Aorta (tissue), 5 donors: ENCODE measurements at regions not wholly inside any gene's neighbourhood (a gene's known extent, or its start where the extent isn't known, plus 50 kb on each side); places are given as distances from the start of the nearest gene placed in this dataset.

Source experiments
- ATAC-seq: fragments of 200-7000 bp; cut with Tn5 transposase; one replicate; pipeline ENCODE4 v1.9.1; 2022; ENCODE audit warnings: moderate library complexity; ENCODE audit not compliant: low FRiP score
- DNase-seq, 2 donors: peaks; one replicate each; pipeline ENCODE4 v3.0.0-alpha.2; 2020
- H3K27ac ChIP-seq, 2 donors: one replicate each; pipeline ENCODE4 v1.5.1; 2013; ENCODE audit warnings: low read length in 2 of 2, mild to moderate bottlenecking in 2 of 2, moderate library complexity in 2 of 2, control low read depth in 1 of 2, inconsistent platforms in 1 of 2, low read depth in 1 of 2
- H3K27me3 ChIP-seq, 2 donors: one replicate each; pipeline ENCODE4 v1.6.1; 2013; ENCODE audit warnings: control low read depth in 1 of 2, low read length in 1 of 2, mild to moderate bottlenecking in 1 of 2, moderate library complexity in 1 of 2; ENCODE audit not compliant: insufficient read depth in 2 of 2, control insufficient read depth in 1 of 2
- H3K36me3 ChIP-seq, 2 donors: one replicate each; pipeline ENCODE4 v1.6.1; 2013; ENCODE audit warnings: control low read depth in 1 of 2, low read length in 1 of 2, mild to moderate bottlenecking in 1 of 2; ENCODE audit not compliant: insufficient read depth in 2 of 2, control insufficient read depth in 1 of 2
- H3K4me1 ChIP-seq, 2 donors: one replicate each; pipeline ENCODE4 v1.6.1; 2013; ENCODE audit warnings: low read length in 2 of 2, control low read depth in 1 of 2, mild to moderate bottlenecking in 1 of 2, moderate library complexity in 1 of 2; ENCODE audit not compliant: insufficient read depth in 2 of 2, control insufficient read depth in 1 of 2
- H3K4me3 ChIP-seq, 2 donors: one replicate each; pipeline ENCODE4 v1.5.1; 2013; ENCODE audit warnings: low read length in 2 of 2, control low read depth in 1 of 2, mild to moderate bottlenecking in 1 of 2
- H3K9me3 ChIP-seq: one replicate; pipeline ENCODE4 v1.6.1; 2013; ENCODE audit warnings: mild to moderate bottlenecking, low read length; ENCODE audit not compliant: control insufficient read depth
- WGBS, 2 donors: extraction: QIAGEN DNeasy Blood & Tissue Kit; methylation state at CpG; one replicate each; pipeline ENCODE4 v1.1.7; 2013; 5-methylcytosine and 5-hydroxymethylcytosine counted together
- intact Hi-C, 2 donors: fragments of 100-400 bp; cut with DNase I; formaldehyde crosslinking; loops; one replicate each; pipeline versions ENCODE4 v1.14.2 to v1.15.0; 2022
- donor health status: healthy with polysubstance abuse.
- donor health status: Bipolar disorder and iron deficiency.
- donor health status: DM: no; HTN: no; CAD: no.
- donor health status: DM: no; HTN: no; CAD: no.
- donor health status: DM: yes; HTN: yes; CAD: no.

DNA sequence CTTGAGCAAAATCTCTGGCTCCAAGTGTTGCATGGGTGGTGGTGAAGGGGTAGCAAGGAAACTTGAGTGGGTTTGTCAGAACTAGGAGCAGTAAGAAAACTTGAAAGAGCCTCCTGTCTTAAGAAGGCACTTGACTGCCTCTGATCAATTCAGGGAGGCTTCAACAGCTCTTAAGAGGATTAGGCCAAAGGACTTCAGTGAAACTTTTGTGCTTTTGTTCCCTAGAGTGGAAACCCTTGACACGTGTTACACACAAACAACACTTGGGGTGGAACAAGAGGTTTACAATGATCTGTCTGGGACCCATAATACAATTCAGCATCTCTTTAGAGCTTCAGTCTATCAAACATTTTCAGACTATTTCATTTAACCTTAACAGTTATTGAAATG is 80.1 kb upstream of the ARMC2 start:
- Histone ChIP-seq H3K27me3 (no peaks in the 10 kb centered on the region), H3K9me3 (no peaks in the 10 kb centered on the region), H3K4me3 (no peak overlapping the region), H3K4me1 (no peaks in the 10 kb centered on the region), H3K27ac (no peak overlapping the region), H3K36me3 (no peaks in the 10 kb centered on the region)
- intact Hi-C loops: no loop called here
- no peak for DNase-seq
- ATAC-seq: no peak
- WGBS, 2 donors: 96 to 97% methylated on average over 1 of the region's 1 CpG

GRCh38 chr6:108768792-108769524 is 79.3 kb upstream of the ARMC2 start:
- ATAC-seq: no peak
- intact Hi-C loops: no loop called here

DNA sequence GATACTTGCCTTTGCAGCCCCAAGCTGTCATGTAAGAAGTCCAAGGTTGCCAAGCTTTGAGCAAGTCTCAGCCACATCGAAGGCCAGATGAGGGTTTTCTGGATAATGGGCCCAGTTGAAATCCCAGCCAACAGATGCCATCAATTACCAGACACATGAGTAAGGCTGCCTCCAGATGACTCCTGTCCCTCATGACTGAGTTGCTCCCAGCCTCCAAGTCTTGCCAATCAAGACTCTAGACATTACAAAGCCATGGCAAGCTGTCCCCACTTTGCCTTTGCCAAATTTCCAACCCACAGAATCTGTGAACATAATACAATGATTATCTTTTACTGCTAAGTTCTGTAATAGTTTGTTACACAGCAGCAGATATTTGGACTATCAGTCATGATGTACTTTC is 76.8 kb upstream of the ARMC2 start:
- 31 to 40% methylated on average over 1 of the region's 1 CpG for WGBS, 2 donors

More at GRCh38 chr6:108768792-108769524, 79.3 kb upstream of the ARMC2 start:
- no peaks in the 10 kb centered on the region for H3K36me3 ChIP-seq
- no peak overlapping the region for H3K4me3 ChIP-seq
- DNase-seq: no peak
- H3K27ac ChIP-seq: no peak overlapping the region
- WGBS, 2 donors: 94 to 97% methylated on average over 10 of the region's 10 CpGs
- H3K27me3 ChIP-seq: no peaks in the 10 kb centered on the region
- H3K4me1 ChIP-seq: no peaks in the 10 kb centered on the region
- no peaks in the 10 kb centered on the region for H3K9me3 ChIP-seq

GRCh38 chr6:108774555-108774954 is 73.7 kb upstream of the ARMC2 start:
- no peaks in the 10 kb centered on the region for H3K36me3 ChIP-seq
- intact Hi-C loops: no loop called here
- WGBS, 2 donors: 98 to 99% methylated on average over 3 of the region's 3 CpGs
- peaks cover 0 to 1% of the 10 kb centered on the region in 2 donors for H3K4me1 ChIP-seq
- ATAC-seq: no peak
- no peak for DNase-seq
- H3K4me3 ChIP-seq: no peak overlapping the region
- H3K9me3 ChIP-seq: no peaks in the 10 kb centered on the region
- no peak overlapping the region for H3K27ac ChIP-seq
- H3K27me3 ChIP-seq: no peaks in the 10 kb centered on the region

More for the DNA sequence above, 76.8 kb upstream of the ARMC2 start:
- intact Hi-C loops: no loop called here
- H3K36me3 ChIP-seq: no peaks in the 10 kb centered on the region
- no peak for DNase-seq
- no peak overlapping the region for H3K4me3 ChIP-seq
- no peaks in the 10 kb centered on the region for H3K27me3 ChIP-seq
- no peak overlapping the region for H3K27ac ChIP-seq
- ATAC-seq: no peak
- H3K4me1 ChIP-seq: no peaks in the 10 kb centered on the region
- no peaks in the 10 kb centered on the region for H3K9me3 ChIP-seq

DNA sequence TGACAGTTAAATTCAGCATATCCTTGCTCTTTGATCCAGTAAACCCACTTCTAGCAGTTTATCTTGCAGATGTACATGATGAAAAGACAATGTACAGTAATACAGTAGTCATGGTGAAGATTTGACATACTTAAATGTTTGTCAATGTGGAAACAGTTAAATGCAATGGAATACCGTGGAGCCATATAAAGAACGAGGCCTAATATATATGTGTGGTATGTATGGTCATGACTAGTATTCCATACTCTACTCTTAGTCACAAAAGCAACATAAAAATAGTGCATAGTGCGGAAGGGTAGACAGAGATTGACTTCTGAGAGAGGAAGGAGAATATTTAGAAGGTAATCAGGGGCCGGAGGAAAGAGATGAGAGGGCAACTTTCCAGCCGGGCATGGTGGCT is 70.7 kb upstream of the ARMC2 start:
- Histone ChIP-seq H3K36me3 (no peaks in the 10 kb centered on the region), H3K27ac (no peak overlapping the region), H3K4me3 (no peak overlapping the region), H3K9me3 (no peaks in the 10 kb centered on the region), H3K27me3 (no peaks in the 10 kb centered on the region), H3K4me1 (peaks cover 0 to 1% of the 10 kb centered on the region in 2 donors)
- ATAC-seq (no peak), DNase-seq (no peak)
- intact Hi-C loops: no loop called here
- 85 to 88% methylated on average over 5 of the region's 5 CpGs for WGBS, 2 donors

- H3K36me3 ChIP-seq: no peaks in the 10 kb centered on the region
- H3K9me3 ChIP-seq: no peaks in the 10 kb centered on the region
- peaks cover 0 to 1% of the 10 kb centered on the region in 2 donors for H3K4me1 ChIP-seq
- no peak for DNase-seq
- ATAC-seq: no peak
- H3K27ac ChIP-seq: no peak overlapping the region
- WGBS, 2 donors: 92 to 93% methylated on average over 7 of the region's 7 CpGs
- no peak overlapping the region for H3K4me3 ChIP-seq
- no peaks in the 10 kb centered on the region for H3K27me3 ChIP-seq
- intact Hi-C loops: no loop called here
Observed at GRCh38 chr6:108778421-108779186, 69.6 kb upstream of the ARMC2 start.

- DNase-seq: no peak
- no peak overlapping the region for H3K4me3 ChIP-seq
- H3K36me3 ChIP-seq: no peaks in the 10 kb centered on the region
- H3K9me3 ChIP-seq: no peaks in the 10 kb centered on the region
- intact Hi-C loops: loop anchor here (5.0 to 10.0 kb wide), 6 partner anchors 53 to 295 kb away; no protein-coding TSS in a partner anchor
- no peaks in the 10 kb centered on the region for H3K27me3 ChIP-seq
- WGBS, 2 donors: 75 to 78% methylated on average over 6 of the region's 6 CpGs
- no peak overlapping the region for H3K27ac ChIP-seq
- peaks cover 0 to 1% of the 10 kb centered on the region in 2 donors for H3K4me1 ChIP-seq
- ATAC-seq: no peak
Observed at GRCh38 chr6:108779536-108780275, 68.5 kb upstream of the ARMC2 start.

GRCh38 chr6:108780784-108781183 is 67.4 kb upstream of the ARMC2 start:
- Histone ChIP-seq H3K9me3 (no peaks in the 10 kb centered on the region), H3K36me3 (no peaks in the 10 kb centered on the region), H3K4me3 (no peak overlapping the region), H3K27me3 (no peaks in the 10 kb centered on the region), H3K27ac (no peak overlapping the region), H3K4me1 (peaks cover 0 to 1% of the 10 kb centered on the region in 2 donors)
- WGBS, 2 donors: 88 to 93% methylated on average over 6 of the region's 6 CpGs
- no peak for ATAC-seq
- no peak for DNase-seq
- intact Hi-C loops: loop anchor here (5.0 to 10.0 kb wide), 6 partner anchors 52 to 294 kb away; no protein-coding TSS in a partner anchor
